Stimulated activated CD4-positive, alpha-beta T cell treated with anti-CD3 and anti-CD28 coated beads, Interleukin-2, amount 100 ng/mL, for 48 hours (primary cell): ENCODE measurements at regions not wholly inside any gene's neighbourhood (a gene's known extent, or its start where the extent isn't known, plus 50 kb on each side); places are given as distances from the start of the nearest gene placed in this dataset.
"Not testable (repeated sequence)": the region's sequence is repeated elsewhere in the genome, so short reads cannot be mapped to it uniquely, and the experiment has no call there.

ENCODE experiments used
- DNase-seq, 2 donors: peaks; one replicate each; pipeline ENCODE4 v3.0.0-alpha.2; 2020

DNA sequence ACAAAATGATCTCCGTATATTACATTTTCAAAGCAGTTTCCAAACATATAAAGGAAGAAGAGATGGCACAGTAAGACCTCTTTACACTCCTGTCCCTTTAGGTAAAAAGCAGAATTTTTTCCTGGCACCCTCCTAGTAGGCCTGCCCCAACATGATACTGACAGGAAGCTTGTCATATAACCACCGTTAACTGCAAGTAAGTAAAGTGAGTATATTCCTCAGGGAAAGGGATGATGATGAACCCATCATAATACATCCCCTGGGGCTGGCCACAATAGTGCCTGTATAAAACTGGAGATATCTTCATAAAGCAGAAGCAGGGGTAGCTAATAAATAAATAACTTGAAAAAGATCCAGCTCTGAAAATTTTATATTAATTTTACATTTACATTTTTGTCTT lies 893.0 kb downstream of the DIPK2A start:
- no peak for DNase-seq

DNA sequence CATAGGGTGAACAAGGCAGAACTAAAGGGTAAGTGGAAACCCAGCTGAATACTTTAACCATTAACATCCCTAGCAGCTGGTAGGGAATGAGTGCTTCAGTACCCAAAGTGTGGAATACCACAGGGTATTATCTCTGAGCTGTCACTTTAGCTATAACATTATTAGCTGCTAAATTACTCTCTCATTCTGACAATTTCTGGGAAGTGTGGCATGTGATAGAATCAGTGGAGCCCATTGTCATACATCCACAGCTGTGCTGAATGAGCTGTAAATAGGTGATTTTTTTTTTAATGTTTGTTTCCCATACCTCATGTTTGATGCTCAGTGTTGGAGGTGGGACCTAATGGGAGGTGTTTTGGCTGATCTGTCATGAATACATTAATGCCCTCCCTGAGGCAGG lies 894.3 kb downstream of the DIPK2A start:
- no peak for DNase-seq

DNA sequence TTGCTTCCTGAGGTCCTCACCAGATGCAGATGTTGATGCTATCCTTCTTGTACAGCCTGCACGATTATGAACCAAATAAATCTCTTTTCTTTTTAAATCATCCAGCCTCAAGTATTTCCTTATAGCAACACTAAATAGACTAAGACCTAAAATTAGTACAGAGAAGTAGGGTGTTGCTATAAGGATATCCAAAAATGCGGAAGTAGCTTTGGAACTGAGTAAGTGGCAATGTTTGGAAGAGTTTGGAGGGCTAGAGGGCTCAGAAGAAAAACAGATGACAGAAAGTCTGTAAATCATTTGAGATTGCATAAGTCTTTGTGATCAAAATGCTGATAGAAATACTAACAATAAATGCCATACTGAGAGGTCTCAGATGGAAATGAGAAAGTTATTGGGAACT lies 894.9 kb downstream of the DIPK2A start:
- no peak for DNase-seq

DNA sequence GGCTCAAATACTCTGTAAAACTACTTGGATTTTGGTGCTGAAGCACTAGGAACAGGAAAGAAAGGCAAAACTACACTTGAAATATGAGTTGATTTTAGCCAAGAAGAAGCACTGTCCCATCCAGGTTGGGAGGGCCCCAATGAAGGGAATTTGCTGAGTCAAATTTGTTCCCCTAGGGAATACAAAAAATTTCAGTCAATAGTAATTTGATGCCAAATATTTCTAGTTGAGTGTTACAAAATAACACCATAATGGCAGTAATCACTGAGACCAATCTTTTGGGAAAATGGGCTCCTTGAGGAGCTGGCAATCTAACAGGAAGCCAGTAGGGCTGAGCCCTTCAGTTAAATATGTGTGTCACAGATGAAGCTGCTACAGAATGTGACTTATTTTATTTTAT lies 896.9 kb downstream of the DIPK2A start:
- DNase-seq = no peak

DNA sequence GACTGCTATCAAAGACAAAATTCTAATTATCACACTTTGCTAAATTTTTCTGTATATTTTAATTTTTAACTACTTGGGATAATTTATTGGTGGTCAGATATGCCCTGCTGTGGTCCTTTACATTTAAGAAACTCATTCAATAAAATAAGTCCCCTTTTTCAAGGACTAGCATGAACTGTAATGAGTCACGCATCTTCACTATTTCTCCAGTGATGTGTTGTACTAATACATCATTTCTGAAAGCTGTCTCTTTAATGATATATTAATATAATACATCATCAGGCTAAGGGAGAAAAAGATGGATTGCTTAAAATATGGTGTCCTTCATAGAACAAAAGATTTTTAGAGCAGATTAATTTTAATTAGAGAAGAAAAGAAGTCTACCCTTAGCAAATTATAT lies 901.4 kb downstream of the DIPK2A start:
- no peak for DNase-seq

DNA sequence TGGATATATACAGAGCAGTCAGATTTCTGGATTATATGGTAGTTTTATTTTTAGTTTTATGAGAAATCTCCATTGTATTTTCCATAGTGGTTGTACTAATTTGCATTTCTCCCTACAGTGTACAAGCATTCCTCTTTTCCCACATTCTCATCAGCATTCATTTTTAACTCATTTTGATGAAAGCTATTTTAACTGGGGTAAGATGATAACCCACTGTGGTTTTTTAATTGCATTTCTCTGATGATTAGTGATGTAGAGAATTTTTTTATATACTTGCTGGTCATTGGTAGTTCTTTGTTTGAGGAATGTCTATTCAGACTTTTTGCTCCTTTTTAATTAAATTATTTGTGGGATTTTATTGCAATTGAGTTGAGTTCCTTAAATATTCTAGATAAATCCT lies 903.6 kb downstream of the DIPK2A start:
- no peak for DNase-seq

DNA sequence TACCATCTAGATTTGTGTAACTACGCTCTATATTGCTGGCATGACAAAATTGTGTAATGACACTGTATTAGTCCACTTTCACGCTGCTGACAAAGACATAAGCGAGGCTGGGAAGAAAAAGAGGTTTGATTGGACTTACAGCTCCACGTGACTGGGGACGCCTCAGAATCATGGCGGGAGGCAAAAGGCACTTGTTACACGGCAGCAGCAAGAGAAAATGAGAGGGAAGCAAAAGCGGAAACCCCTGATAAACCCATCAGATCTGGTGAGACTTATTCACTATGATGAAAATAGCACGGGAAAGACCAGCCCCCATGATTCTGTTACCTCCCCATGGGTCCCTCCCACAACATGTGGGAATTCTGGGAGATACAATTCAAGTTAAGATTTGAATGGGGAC lies 905.7 kb downstream of the DIPK2A start:
- no peak for DNase-seq

DNA sequence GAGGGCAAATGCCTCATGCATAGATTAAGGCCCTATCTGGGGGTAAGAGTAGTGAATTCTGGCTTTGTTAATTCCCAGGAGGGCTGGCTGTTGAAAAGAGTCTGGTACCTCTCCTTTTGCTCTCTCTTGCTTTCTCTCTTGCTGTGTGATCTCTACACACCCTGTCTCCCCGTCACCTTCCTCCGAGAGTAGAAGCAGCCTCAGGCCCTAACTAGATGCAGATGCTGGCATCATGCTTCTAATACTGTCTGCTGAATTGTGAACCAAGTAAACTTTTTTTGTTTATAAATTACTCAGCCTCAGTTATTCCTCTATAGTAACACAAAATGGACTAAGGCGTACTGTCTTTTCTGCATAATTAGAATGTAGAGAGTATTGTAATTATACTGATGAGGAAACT lies 908.1 kb downstream of the DIPK2A start:
- DNase-seq = no peak

DNA sequence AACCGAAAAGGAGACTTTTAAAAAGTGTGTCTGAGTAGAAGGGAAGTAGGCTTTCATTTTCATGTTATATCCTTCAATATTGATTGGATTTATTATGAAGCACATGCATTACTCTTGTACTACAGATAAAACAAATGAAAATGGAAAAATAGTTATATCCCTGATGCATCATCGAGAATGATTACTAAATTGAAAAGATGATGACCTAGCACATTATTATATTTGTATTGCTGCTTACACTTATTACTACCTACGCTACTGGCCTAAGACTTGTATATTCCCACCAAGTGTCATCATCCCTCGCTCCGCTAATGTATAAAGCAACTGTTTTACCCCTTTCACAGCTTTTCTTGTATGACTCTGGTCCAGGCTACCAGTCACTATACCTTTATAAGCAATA lies 922.4 kb downstream of the DIPK2A start:
- no peak for DNase-seq

DNA sequence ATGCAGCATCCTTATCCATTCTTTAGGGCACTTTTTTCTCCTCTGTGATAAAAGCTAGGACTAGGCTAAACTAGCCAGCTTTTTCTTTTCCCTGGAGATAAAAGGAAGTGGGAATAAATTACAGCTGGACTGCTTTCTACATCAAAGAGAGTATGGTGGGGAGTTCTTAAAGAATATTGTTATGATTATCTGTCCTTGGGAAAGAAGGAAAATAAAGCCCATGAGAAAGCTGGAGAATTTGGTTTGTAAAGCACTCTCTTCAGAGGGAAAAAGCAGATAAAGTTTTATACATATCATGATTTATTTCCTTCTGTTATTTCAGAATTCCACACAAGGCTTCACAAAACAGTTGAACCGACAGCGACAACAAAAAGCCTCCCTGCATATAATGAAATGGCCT lies 923.0 kb downstream of the DIPK2A start:
- no peak for DNase-seq

DNA sequence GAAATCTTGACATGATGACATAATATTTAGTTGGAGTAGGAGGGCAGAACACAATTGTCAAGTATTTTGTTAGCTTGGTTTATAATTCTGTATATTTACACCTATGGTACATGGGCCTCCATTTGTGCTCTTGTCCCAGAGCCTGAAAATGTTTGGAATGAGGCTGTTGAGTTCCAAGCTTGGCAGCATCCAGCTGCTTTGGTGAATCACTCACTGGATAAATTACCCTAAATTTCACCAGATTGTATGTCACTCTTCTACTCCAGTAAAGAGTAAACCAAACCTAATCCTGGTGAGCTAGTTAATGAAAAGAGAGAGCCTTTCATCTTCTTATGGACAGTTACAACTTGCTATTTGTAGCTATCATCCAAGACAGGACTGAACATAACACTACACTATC lies 928.7 kb downstream of the DIPK2A start:
- DNase-seq = no peak

DNA sequence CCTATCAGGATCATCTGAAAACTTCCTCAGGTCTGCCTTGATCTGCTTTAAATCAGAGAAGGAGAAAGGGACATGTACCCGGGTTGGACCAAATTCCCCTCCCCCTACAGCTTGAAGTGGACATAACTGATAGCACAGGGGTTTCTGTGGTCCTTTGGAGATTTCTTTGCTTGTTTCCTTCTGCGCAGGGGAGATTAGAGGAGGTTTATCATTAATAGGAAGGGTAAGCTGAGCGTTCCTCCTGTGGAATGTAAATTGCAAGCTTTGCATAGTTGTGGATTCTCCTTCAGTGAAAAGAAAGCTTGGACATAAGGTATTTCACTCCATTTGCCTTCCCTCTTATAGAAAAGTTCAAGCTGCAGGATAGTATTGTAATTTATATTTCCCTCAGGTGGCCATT lies 936.0 kb downstream of the DIPK2A start:
- DNase-seq = not testable (repeated sequence)

DNA sequence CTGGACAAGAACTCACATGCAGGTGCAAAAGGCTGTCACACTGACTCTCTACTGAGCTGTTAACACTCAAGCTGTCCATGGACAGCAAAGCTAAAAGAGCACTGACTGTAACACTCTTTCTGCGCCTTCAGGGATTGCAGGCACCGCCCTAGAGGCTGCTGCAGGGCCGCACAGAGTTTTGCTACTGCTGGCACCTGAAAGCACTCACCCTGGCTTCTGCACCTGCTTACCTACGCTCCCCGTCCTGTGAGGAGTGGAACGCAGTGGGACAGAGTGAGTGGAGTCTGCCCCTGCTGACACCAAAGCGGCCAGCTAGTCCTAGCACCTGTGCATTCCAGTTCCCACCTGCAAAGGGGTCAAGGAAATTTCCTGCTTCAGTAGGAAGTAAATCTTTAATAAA lies 941.3 kb downstream of the DIPK2A start:
- DNase-seq = no peak

DNA sequence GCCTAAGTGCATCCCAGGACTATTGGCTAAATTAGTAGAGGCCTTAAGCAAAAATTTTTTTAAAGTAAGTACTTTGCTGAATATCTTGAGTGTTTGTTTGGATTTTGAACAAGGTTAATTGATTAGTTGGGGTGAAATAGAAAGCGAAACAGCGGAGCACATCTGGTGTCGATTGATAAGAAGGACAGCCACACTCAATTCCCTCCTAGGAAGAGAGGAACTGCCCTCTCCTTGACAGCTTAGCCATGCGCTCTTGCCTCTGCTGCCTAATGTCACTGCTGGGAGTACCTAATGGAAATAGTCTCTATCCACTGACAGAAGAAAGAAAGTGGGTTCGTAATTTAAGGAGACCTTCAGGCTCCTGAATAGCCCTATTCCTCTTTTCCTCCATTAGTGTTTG lies 943.6 kb downstream of the DIPK2A start:
- no peak for DNase-seq

DNA sequence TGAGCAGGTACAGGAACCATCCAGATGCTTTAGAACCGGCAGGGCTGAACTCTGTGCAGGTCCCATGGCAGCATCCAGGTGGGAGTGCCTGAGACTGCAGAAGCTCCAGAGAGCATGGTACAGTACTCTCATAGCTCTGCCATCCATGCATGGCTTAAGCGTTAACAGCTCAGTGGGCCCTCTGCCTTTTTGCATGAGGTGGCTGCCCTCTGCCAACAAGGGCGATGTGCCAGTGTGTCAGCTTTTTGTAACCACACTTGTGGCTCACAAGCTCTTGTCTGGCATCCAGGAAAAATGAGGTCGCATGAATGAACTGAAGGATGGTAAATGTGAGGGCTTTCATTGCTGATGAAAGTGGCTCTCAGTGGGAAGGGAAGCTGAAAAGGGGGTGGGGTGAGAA lies 950.1 kb downstream of the DIPK2A start:
- DNase-seq = no peak

DNA sequence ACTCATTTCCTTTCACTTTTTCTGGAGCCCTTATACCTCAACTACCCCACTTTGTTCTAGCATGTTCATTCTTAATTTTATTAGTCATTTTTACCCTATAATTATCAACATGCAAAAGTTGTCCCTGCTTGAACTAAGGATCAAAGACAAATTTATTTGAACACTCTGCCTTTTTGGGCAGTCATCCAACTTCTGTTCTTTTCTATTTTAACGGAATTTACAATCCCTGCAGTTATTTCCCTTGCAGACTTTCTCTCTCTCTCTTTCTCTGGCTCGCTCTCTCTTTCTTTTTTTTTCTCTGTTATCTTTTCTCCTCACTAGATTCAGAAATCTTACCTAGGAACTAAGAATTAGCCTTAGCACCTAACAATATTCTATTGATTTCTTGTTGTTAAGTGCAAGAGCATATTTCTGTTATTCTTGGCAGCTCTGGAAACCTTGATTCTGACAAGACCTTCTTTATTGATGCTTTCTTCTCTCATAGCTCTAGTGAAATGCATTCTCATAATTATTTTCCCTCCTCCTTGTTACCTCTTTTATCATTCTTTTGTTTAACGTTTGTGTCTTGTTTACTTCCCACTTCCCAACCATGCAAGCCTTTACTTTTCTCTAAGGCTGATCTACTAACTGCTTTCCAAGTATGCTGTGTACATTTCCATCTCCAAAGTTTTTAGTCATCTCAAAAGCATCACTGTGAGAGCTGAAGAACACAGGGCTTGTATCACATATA lies 951.6 kb downstream of the DIPK2A start:
- no peak for DNase-seq

DNA sequence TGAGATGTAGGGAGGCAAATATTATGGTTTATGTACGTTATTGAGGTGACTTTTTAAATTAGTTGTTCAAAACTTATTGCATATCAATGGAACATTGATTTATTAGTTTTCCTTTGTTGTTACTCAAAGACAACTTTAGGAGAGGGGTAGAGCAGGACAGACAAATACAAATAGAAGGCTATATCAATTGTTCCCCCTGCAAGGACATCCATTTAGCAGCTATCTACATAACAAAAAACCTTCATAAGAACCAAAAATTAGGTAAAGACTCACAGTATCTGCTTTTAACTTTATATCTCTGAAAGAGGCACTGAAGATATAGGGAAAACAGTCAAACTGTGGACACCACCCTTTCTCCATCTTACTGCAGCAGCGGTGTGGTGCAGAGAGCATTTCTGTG lies 958.8 kb downstream of the DIPK2A start:
- DNase-seq = no peak

DNA sequence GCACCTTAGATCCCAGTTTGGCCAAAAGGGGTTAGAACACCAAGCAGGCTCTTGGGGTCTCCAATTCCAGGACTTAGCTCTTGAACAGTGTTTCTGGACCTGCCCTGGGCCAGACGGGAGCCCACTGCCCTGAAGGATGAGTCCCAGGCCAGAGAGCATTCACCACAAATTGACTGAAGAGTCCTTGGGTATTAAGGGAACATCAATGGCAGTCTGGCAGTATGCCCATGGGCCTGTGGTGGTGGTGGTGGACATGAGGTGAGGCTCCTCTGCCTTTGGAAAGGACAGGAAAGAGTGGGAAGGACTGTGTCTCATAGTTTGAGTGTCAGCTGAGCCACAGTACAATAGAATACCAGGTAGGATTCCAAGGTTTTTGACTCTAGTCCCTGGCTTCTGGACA lies 960.0 kb downstream of the DIPK2A start:
- DNase-seq = no peak

DNA sequence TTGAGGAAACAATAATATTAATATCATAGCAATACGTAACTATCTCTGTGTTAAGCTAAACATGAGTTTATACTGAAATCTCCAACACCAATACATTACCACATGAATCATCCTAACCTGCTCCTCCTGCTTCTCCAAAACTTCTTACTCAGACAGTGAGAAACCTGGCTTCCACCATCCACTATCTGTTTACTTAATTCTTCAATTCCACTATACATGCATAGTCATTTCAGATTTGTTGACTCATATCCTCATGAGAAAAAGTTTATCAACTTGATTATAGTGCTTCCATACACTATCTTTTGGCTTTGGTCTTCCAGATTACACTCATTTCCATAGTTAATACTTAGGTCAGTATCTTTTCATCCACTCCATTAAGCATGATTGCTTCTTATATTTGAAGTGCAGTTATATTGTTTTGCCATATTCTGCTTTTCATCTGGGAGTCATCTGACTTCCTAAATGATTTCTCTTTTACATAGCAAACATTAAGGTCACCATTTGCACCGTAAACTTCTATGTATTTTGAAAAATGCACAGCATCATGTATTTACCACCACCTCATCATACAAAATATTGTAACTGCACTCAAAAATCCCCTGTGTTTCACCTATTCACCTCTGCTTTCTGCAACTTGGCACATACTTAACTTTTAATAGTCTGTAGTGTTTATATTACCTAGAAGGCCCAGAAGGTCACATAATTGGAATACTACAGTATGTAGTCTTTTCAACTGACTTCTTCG lies 970.6 kb downstream of the DIPK2A start:
- no peak for DNase-seq

DNA sequence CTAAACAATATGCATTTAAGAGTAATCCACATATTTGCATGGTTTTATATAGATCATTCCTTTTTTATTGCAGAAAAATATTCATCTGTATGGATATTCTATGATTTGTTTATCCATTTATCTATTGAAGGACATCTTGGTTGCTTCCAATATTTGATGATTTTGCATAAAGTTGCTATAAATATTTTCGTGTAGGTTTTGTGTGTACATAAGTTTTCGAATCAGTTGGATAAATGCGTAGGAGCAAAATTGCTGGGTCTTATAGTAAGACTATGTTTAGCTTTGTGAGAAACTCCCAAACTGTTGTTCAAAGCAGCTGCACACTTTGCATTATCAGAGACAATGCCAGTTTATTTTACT lies 971.2 kb downstream of the DIPK2A start:
- DNase-seq = no peak

DNA sequence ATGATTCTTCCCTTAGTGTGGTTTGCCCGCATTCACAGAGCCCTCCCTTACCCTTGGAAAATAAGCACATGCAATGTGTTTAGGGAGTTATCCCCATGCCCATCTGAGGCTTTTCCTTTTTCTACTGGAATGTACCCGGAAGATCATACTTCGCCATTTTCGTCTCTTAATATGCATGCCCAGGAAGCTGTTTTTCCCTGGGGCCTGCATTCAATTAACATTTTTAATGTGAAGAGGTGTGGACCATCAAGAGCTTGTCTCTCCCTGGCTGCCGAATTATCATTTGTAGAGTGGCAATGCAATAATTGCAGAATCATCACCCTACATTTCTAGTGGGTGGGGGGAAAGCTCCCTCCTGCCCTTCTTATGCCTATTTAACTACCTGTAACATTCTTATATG lies 976.3 kb downstream of the DIPK2A start:
- no peak for DNase-seq

DNA sequence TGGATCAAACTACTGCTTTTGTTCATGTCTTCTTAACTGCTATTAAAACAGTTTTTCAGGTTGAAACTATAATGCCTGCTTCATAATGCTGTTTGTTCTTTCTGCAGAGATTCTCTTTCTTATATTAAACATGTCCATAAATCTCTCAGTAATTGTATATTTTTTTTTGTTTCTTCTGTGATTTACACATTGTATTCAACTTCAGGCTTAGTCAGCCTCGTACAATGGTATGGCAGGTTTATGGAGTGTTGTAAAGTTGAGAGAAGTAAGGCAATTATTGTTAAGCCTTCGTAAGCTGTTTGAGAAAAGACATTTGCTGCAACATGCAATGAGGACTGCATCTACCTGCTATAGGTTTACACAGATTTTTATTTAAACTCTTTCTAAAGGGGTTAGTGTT lies 977.1 kb downstream of the DIPK2A start:
- DNase-seq = no peak

DNA sequence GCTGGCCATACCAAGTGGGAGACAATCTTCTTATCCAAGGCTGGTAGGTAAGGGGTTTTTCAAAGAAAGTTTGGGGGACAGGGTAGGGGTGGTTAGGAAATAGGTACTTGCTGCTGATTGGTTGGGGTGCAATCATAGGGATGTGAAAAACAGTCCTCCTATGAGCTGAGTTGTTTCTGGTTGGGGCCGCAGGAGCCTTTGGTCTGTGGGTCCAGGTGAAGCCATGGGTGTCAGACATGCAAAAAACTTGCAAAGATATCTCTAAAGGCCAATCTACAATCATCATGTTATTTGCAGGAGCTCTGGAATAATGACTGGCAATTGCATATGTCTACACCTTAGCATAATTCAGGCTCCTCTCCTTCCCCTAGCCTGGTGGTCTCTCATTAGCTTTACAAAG lies 982.3 kb downstream of the DIPK2A start:
- no peak for DNase-seq

DNA sequence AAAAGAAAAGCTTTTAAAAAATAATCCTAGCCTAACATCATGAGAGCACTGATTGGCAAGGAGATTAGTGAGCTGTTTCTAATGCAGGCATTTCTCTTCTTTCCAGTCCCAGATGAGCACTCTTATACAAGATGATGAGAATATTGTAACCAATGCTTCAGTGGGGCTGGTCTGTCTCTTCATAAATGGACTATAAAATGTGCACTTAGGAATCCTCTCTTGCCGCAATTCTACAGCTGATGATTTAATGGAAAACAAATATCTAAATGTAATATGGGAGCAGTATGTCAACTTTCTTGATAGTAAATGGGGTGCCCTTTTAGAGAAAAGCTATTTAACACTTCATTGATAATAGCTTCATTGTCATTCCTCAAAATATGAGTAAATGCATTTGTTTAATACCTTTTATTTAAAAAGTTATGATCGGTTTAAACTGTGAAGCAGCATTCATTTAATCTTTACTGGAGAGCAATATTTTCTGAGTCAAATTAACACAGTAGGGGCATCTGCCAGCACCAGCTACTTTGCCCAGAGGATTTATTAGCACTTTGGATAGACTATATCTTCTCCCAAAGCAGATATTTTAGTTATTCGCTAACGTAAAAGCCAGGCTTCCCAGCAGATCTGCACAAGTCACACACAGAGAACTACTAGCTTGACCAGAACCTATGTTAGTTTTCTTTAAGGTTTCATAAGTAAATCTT lies 985.9 kb downstream of the DIPK2A start:
- DNase-seq = no peak
